RWPE1 (cell line): ENCODE measurements at regions not wholly inside any gene's neighbourhood (a gene's known extent, or its start where the extent isn't known, plus 50 kb on each side); places are given as distances from the start of the nearest gene placed in this dataset.

ENCODE experiments used
- CTCF ChIA-PET: fragments of 350-600 bp; sonication (Branson Sonifier 250); formaldehyde crosslinking; extraction: SDS; loops from one replicate; lab custom pipeline; 2021; lab: Yijun Ruan, JAX
- POLR2A ChIA-PET: fragments of 400-600 bp; formaldehyde crosslinking; extraction: SDS; loops from one replicate; lab custom pipeline; 2020; ENCODE audit warnings: antibody characterized with exemption; ENCODE audit not compliant: low non-redundant PET; lab: Yijun Ruan, JAX
- DNase-seq: peaks from one replicate; pipeline ENCODE4 v3.0.0; 2012; ENCODE audit warnings: low spot score
- H3K27ac ChIP-seq: fragments of 450-650 bp; 2 replicates; pipeline ENCODE4 v1.5.1; 2017
- CTCF ChIP-seq: fragments of 450-650 bp; conservative IDR thresholded peaks from 2 replicates; pipeline ENCODE4 v1.5.1; 2017; ENCODE audit warnings: low read depth, mild to moderate bottlenecking

GRCh38 chr2:207274530-207275189 lies 108.9 kb upstream of the KLF7 start:
- no peak overlapping the region for H3K27ac ChIP-seq
- TF ChIP-seq CTCF = no peak
- ChIA-PET CTCF (no interaction called here), POLR2A (no interaction called here)
- no peak for DNase-seq

- DNase-seq = no peak
- ChIA-PET CTCF (no interaction called here), POLR2A (no interaction called here)
- TF ChIP-seq CTCF = no peak
- no peak overlapping the region for H3K27ac ChIP-seq
Measured at GRCh38 chr2:207275779-207276178, 110.0 kb upstream of the KLF7 start.

- H3K27ac ChIP-seq = no peak overlapping the region
- ChIA-PET POLR2A (no interaction called here), CTCF (no interaction called here)
- no peak for TF ChIP-seq CTCF
- no peak for DNase-seq
Measured at GRCh38 chr2:207276248-207276647, 110.5 kb upstream of the KLF7 start.

GRCh38 chr2:207276858-207277257 lies 111.1 kb upstream of the KLF7 start:
- TF ChIP-seq CTCF = no peak
- ChIA-PET CTCF (no interaction called here), POLR2A (no interaction called here)
- no peak overlapping the region for H3K27ac ChIP-seq
- DNase-seq = no peak

GRCh38 chr2:207279520-207279919 lies 113.8 kb upstream of the KLF7 start:
- H3K27ac ChIP-seq = no peak overlapping the region
- TF ChIP-seq CTCF = no peak
- CTCF ChIA-PET = no interaction called here
- DNase-seq = no peak
- POLR2A ChIA-PET = no interaction called here

- H3K27ac ChIP-seq = no peak overlapping the region
- DNase-seq = no peak
- TF ChIP-seq CTCF = no peak
- ChIA-PET CTCF (no interaction called here), POLR2A (no interaction called here)
Measured at GRCh38 chr2:207281436-207281835, 115.7 kb upstream of the KLF7 start.
